ENCODE measurements at regions not wholly inside any gene's neighbourhood (a gene's known extent, or its start where the extent isn't known, plus 50 kb on each side); places are given as distances from the start of the nearest gene placed in this dataset.

DNA sequence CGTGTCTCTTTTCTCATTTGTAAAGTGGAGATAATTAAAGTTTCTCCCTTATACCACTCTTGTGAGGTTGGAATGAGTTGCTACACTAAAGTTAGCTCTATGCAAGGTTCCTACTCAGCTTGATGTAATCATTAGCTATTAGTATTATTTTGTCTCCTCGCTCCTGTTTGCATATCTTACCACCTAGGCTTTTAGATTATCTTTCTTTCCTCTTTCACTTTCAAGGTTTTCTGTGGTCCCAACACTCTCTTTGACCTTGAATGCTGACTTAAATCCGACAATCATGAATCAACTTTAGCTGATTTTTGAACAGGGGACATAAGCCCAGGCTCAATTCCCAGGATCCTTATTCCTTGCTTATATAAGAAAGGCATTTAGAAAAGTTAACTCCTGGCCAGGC is 769.7 kb upstream of the GRM7 start:
- DNase-seq (ENCODE audit: low read depth, low spot score): no peak

DNA sequence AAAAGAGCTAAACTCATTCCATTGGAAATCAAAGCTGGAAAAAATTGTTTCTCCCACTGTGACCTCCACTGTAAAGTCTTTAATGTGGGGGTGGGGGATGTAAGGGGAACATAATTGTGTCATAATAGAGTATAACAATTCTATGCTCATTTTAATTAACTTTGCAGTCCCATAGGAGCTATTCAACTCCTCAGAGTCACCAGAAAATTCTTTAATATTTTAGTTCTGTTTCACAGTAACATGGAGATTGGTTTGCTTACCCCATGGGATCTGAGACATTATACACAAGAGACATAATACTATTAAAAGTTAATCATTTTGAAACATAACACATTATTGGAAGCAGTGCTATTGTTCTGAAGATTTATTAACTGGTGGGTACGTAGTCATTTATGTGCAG is 765.9 kb upstream of the GRM7 start:
- no peak for DNase-seq (ENCODE audit: low read depth, low spot score)

DNA sequence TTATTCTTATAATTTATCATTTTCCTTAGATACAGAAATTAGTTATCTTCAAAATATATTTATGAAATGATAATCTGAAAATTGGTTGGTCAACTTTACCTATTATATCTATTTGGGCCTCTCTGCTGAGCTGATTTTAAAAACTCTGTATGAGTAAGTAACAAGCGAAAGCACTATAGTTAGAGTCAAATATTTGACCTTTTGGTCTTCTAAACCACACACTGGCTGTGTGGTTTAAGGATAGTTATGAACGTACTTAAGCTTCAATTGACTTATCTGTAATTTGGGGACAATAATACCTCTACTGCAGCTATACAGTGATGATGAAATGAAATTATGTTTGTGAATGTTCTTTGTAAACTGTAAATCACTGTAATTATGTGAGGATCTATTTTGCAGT is 763.9 kb upstream of the GRM7 start:
- DNase-seq (ENCODE audit: low read depth, low spot score): no peak

DNA sequence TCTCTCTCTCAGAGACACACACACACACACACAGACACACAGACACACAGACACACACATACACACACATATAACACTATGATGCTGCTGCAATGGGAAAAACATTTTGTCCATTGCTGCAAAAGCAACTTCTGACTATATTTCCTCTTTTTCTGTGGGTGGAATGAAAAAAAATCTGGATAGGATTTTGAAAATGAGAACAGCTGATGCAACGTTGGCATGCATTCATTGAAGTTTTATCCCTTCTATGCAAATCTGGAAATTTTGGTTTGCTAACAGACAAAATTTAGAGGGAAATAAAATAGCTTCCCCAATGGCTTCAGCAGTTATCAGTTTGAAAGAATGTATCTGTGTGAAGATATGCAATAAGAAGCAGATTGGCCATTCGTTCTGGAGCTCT is 763.4 kb upstream of the GRM7 start:
- DNase-seq (ENCODE audit: low read depth, low spot score): no peak

DNA sequence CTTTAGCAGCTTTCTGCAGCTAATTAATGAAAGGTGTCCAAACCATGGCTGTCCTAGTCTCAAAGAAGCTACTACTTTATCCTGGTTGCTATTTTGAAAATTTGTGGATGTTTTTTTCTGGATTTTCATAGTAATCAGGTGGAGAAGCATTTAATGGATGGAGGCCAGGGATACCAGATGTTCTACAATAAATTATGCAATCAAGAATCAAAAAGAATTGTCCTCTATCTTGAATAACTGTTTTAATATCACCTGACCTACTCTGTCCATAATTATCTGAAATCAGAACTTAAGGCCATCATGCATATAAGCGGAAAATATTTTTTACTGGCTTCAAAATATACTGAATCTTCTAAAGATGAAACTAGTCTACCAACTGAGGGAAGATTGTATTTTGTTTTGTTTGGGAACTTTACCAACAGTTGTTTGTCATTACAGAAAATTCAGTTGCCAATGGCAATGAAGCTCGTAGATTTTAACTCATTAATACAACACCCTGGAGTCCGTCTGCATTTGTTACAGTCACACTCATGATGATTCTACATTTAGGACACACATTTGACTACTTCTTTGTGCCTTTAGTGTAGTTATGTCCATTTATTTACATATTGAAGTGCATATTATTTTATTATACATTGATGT is 762.3 kb upstream of the GRM7 start:
- no peak for DNase-seq (ENCODE audit: low read depth, low spot score)

DNA sequence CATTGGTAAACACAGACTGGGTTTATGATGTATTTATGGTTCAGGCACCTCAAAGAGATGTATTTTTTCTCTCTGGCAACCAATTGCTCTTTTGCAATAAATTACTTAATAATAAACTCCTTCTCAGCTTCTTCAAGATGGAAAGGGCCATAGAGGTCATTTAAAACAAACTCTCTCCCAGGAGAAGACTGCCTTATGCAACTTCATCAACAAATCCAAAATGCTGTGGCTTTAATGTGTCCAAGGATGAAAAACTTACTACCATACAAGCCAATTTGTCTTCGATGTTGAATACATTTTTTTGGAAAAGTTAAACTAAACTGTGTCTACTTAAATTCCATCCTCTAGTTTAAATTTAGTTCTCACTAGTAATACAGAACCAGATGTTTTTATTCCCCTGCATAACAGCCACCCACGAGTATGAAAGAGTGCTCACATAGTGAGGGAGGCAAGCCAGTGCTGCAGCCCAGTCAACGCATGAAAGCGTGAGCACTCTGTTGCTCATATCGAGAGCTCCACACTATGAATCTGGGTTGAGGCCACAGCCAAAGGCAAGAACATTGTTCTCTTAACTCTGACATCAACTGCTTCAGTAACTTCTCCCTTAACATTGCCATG is 761.3 kb upstream of the GRM7 start:
- DNase-seq (ENCODE audit: low read depth, low spot score): no peak

DNA sequence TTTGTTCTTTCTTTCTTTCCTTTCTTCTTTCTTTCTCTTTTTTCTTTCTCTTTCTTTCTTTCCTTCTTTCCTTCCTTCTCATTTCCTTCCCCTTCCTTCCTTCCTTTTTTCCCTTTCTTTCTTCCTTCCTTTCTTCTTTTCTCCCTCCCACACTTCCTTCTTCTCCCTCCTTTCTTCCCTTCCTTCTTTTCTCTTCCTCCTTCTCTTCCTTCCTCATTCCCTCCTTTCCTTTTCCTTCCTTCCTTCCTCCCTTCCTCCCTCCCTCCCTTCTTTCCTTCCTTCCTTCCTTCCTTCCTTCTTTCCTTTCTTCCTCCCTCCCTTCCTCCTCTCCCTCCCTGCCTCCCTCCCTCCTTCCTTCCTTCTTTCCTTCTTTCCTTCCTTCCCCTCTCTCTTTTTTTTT is 755.7 kb upstream of the GRM7 start:
- no peak for DNase-seq (ENCODE audit: low read depth, low spot score)

DNA sequence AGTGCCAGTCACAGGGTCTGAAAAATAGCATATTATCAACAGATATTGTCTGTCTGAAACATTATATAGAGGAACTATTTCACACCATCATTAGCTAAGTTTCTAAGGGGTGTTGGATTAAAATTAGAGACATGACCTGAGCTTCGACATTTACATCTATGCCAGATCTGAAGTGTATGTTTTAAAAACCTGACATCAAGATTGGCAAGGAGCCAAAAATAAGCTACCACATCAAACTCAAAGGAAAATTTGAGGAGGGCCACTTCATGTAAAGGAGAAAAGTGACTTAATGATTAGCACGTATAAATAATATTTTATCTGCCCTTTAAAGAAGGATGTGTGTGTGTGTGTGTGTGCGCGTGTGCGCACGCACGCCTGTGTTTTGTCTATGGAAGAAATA is 752.0 kb upstream of the GRM7 start:
- no peak for DNase-seq (ENCODE audit: low read depth, low spot score)

DNA sequence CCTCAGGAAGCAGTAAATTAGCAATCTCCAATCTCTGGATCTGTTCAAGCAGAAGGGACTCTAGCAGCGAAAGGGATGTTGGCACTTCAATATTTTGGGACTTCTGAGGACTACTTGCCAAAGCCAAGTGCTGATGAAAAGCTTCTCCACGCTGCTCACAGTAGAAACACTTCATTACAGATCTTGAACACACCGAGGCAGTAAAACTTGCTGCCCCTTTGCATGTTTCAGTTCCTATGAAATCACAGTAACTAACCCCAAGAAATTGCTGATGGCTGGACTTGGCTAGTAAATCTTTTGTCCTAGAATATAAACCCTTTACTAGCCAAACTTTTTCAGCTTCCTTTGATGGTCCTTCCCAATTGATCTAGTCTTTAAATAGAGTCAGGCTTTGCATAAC is 750.5 kb upstream of the GRM7 start:
- DNase-seq (ENCODE audit: low read depth, low spot score): no peak

DNA sequence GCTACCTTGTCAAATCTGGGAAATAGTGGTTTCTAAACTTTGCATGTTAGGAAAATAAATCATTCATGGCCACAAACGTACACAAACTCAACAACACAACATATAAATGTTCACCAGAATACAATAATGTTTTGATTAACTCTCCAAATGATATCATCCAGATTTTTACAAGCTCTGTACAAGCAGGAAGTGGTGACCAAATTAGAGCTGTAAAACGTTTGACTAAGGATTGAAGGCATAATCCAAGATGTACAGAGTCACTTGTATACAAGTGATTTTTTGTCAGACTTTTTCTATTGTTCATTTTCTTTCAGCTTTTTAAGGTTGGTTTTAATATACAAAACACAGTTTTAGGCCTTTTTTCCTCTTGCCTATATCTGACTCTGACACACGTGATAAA is 748.4 kb upstream of the GRM7 start:
- DNase-seq (ENCODE audit: low read depth, low spot score): no peak

DNA sequence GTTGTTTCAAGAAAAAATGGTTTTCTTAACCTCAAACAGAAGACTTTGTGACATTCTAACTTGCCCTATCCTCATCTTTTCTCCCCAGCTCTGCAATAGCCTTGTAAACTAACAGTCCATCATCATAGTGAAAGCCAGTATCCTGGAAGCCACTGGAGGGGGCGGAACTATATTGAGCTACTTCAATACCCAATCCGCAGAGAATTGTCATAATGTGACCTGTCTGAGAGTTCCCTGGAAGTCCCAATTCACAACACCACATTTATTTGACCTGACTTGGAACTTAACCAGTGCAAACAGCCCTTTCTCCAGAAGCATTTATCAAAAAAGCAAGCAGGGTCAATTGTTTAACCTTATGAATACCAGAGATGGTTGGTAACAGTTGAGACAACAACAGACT is 747.6 kb upstream of the GRM7 start:
- DNase-seq (ENCODE audit: low read depth, low spot score): no peak

DNA sequence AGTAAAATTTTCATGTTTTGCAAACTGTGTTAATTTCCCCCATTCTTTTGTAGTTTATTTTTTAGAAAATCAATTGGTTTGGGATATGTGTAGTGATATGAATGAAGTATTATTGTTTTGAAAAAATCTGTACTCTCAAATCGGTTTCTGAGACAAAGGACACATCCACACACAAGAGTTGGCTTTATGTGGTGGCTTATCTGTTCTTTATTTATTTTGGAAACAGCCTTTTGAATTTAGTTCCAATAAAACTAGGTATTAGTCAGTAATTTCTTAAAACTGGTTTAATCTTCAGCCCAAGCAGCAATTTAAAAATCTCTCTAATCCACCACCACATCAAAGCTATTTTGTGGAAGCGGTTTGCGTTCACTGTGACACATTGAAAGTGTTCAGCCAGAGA is 741.5 kb upstream of the GRM7 start:
- DNase-seq (ENCODE audit: low read depth, low spot score): no peak

DNA sequence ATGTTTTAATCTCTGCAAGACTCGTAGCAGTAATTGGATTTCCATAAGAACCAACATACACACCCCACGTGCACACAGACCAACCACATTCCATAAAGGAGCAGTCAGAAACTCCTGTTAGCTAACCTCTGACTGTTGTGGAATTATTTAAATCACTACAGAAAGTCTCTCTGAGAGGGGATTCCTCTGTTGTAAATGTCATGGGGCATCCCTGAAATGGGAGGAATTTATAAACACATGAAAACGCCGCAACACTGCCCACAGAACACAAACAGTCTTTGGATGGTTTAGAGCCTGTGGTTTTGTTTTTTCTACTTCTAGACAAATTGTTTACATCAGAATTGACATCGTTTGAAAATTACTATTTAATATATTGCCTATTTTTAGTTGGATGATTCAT is 740.1 kb upstream of the GRM7 start:
- DNase-seq (ENCODE audit: low read depth, low spot score): no peak

DNA sequence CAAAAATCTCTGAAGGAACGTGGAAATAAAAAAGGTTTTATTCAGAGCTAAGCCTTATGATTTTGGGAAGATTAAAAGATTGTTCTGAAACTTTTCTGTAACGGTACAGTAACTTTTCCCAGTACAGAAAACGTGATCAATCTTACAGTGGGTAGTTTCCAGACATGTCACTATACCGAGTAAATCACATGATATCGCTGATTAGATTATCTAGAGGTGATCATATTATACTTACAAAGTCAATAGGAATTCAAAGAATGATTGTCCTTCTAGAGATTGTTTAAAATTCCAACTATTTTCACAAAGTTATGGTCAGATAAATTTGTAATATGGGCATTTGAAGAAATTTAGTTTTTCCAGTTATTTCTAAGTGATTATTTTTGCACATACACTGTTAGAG is 736.0 kb upstream of the GRM7 start:
- no peak for DNase-seq (ENCODE audit: low read depth, low spot score)

DNA sequence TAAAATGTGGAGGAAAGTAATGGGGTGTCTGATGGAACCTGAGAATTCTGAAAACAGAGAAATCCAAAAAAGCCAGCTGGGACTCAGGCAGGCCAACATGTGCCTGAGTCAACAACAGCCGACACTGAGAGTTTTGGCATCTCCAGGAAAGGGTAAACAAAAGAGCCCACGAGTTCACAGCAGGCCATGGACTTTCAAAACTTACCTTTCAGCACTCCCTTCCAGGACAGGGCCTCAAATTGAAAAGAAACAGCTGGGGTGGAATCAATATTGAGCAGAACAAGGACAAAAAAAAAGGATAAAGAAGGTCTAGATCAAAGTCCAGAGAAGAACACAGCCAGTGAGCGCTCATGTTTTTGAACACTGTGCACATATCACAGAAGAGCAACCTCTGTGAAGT is 735.4 kb upstream of the GRM7 start:
- peak; percentile 1 for DNase-seq (ENCODE audit: low read depth, low spot score)

DNA sequence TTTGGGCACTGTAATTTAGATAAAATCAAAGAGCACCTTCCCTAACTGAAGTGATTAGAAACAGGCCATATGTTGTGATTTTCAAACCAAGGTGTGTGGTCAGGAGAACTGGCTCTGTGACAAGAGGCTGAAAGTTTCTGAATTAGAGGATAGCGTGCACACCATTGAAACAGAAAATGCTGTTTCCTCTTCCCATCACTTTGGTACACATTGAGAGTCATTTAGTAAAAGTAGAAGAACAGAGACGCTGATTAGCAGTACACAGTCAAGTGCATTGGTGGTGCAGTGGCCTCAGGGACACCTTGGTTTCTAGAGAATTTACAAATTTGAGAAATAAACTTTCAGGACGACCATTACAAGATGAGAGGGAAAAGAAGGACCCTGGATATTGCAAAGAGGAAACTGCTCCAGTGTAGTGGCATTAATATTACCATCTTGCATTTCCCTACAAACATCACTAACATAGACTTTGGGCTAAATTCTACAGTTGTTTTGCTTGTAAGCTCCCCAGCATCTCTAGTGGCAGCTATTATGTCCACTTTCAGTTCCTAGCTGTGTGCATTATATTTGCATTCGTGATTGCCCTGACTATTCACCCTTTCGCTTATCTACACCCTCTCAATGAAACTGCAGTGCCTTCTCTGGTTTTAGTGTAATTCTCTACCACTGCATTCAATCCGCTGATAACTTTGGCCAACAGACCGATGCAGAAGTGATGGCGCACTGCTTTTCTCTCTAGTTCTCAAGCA is 728.1 kb upstream of the GRM7 start:
- DNase-seq (ENCODE audit: low read depth, low spot score): no peak

DNA sequence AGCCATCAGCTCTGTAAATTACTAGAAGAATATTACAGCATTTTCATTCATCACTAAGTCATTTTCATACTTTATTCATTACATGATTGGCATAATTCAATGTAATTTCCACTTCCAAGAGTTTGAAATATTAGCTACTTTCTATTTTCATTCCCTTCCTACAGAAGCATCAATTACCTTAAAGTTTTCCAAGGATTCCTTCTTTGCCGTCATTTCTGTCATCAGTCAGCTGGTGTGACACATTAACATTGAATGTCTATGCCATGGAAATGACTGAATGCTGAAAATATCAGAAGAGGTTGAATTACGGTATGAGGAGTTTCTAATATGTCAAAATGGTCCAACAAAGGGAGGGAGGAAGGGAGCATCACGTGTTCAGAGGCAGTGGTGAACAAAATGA is 718.2 kb upstream of the GRM7 start:
- DNase-seq (ENCODE audit: low read depth, low spot score): no peak

DNA sequence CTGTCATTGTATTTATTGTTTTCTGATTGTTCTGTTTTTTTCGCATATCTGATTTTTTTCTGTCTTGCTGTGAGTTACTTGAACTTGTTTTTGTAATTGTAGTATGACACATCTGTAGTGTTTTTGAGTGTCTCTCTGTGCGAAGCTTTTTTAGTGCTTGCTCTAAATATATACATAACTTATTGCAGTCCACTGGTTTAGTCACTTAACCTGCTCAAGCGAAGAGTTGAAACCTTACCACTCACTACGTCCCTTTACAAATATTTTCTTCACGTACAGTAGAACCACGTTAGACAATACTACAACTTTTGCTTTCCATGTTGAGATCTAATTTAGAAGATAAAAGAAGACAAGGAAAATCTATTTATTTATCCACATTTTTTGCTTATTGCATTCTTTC is 713.0 kb upstream of the GRM7 start:
- DNase-seq (ENCODE audit: low read depth, low spot score): no peak

DNA sequence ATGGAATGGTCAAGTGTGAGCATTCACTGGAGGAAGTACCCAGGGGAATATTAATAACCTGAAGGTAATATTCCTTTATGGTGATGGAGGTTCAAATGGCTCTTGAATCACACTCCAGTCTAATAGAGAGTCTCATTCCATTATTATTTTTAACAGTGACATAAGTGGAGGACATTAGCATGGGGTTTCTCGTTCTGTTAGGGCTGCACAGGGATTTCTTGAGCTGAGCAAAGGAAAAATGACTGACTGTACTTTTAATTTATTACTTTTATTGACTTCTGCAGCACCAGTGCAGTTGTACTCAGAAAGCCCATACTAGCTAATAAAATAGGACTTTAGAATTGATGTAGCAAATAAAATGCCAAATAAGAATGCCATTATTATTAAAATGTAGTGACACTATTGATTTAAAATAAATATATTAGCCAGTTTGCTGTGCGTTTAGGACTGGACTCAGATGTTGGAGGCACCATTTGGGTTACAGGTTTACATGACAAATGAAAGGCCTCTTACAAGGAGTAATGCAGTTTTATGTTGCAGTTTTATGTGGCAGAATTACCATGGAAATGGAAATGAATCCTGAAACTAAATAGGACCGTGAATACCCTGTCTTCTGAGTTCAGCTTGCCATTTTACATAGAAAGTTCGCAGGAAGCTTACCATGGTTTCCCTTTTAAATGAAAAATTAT is 705.1 kb upstream of the GRM7 start:
- DNase-seq (ENCODE audit: low read depth, low spot score): no peak

DNA sequence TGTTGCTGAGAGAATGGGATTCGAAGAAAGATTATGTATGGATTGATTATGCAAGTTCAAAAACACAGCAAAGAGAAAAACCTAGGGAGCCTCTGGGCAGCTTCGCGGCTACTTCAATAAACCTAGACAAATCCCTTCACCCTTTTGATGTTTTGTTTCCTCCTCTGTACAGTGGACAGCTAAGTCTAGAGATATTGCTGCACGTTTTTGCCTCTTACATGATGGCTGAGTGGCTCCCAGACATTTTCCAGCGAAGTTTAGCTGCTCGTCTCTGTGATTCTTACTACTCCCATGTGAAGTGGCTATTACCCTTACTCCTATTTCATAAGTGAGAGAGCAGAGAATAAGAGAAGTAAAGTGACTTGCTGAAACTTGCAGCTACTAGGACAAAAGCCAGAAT is 695.0 kb upstream of the GRM7 start:
- DNase-seq (ENCODE audit: low read depth, low spot score): no peak

DNA sequence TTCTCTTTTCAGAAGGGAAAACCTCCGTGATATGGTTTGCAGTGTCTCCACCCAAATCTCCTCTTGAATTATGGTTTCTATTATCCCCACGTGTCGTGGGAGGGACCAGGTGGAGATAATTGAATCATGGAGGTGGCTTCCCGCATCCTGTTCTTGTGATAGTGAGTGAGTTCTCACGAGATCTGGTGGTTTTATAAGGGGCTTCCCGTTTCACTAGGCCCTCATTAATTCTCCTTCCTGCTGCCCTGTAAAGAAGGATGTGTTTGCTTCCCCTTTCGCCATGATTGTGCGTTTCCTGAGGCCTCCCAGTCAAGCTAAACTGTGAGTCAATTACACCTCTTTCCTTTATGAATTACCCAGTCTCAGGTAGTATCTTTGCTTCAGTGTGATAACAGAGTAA is 692.7 kb upstream of the GRM7 start:
- no peak for DNase-seq (ENCODE audit: low read depth, low spot score)

DNA sequence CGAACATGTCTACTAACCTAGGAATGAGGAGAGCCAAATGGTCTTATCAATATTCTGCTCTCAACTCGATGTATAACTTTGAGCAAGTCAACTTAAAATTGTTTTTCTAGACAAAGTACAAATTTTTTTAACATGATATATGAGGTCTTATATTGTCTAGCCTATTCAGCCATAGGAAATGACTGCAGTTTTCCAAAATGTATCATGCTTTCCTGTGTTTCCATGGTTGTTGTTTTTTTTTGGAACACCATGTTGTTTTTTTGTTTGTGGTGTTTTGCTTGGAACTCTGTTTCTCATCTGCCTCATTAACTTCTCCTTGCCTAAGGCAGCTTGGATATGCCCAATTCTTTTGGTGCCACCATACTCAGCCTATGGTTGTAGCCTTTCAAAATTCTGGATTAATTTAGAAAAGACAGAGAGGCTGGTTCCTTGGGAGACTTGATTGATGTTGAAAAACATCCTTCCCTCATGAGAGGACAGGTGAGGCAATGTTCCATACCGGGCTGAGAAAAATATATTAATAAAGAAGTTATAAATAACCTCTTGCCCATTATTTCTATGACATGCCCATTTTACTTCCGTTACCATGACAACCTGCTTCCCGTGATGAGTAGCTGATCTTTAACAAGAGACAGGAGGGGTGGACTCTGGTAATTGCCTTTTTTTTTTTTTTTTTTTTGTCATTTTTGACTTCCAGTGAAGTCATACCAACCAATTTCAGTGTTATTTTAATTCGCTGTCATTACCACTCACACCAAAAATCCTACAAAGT is 687.9 kb upstream of the GRM7 start:
- DNase-seq (ENCODE audit: low read depth, low spot score): no peak

Data from iPS DF 19.7 (cell line).